ENCODE measurements at regions not wholly inside any gene's neighbourhood (a gene's known extent, or its start where the extent isn't known, plus 50 kb on each side); places are given as distances from the start of the nearest gene placed in this dataset.

GRCh38 chr5:106759581-106759980 lies 911.2 kb downstream of the EFNA5 start:
- TF ChIP-seq CTCF (tag by site-specific recombination; IDR thresholded peaks at IDR 0.05): no peak
- no peak for TF ChIP-seq ZBTB7A (tag by site-specific recombination; IDR thresholded peaks at IDR 0.05; ENCODE audit: low read depth)
- TF ChIP-seq ZNF530 (tag by site-specific recombination; IDR thresholded peaks at IDR 0.05; ENCODE audit: low read depth): no peak
- TF ChIP-seq ZNF184 (tag by site-specific recombination; IDR thresholded peaks at IDR 0.05): no peak
- no peak for TF ChIP-seq ZFP37 (tag by site-specific recombination; IDR thresholded peaks at IDR 0.05)

Data from HEK293 (cell line).